ENCODE measurements at regions not wholly inside any gene's neighbourhood (a gene's known extent, or its start where the extent isn't known, plus 50 kb on each side); places are given as distances from the start of the nearest gene placed in this dataset.

DNA sequence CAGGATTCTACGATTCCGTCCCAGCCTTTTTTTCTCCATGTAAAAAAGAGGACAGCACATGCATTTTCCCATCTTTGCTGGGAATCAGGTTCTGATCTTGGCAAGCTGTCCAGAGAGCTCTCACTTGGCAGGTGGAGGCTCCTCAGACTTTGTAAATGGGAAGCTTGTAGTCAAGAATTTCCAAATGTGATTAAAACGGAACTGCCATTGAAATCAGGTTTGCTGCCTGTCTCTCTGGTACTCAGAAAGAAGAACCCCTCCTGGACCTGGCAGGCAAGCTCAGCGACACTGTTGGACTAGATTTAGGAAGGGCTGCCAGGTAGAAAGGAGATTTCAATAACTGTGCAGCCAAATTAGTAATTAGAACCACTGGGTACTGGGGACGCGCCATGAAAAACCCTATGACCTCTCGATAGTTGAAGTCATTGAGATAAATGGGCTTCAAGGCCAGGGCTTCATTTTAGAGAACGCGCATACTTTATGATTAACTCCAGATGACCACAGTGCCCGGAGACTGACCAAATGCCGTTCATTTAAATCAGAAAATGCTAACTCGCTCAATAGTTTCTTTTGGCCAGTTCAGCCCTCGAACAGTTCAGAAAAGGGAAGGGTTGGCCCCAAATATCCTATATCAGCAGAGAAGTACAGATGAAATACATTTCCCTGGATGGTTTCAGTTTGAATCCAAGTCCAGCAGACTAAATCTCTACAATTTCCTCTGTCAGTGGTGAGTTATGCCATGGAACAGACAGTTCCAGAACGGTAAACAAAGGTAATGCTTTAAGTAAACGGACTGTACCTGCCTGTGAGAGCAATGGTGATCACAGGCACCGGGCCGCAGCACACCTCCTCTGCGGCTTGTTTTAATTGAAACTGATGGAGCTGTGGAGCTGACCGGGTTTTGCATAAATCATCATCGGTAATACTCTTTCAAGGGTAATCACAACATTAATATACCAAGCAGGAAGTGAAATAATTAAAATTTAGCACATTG lies 517.4 kb downstream of the RFC3 start:
- no peak overlapping the region for H3K27ac ChIP-seq (ENCODE audit: low read length)
- H3K36me3 ChIP-seq (ENCODE audit: control insufficient read depth in 1 of 2, insufficient read depth in 2 of 2, low read length in 2 of 2): no peaks in the 10 kb centered on the region
- H3K4me3 ChIP-seq (ENCODE audit: low read depth in 1 of 2, low read length in 2 of 2): no peak overlapping the region
- no peaks in the 10 kb centered on the region for H3K4me1 ChIP-seq (ENCODE audit: control insufficient read depth in 1 of 2, insufficient read depth in 2 of 2, low read length in 2 of 2)
- H3K27me3 ChIP-seq (ENCODE audit: low read depth, low read length): no peaks in the 10 kb centered on the region
- H3K9me3 ChIP-seq (ENCODE audit: control insufficient read depth in 1 of 2, low read length in 2 of 2): no peaks in the 10 kb centered on the region

DNA sequence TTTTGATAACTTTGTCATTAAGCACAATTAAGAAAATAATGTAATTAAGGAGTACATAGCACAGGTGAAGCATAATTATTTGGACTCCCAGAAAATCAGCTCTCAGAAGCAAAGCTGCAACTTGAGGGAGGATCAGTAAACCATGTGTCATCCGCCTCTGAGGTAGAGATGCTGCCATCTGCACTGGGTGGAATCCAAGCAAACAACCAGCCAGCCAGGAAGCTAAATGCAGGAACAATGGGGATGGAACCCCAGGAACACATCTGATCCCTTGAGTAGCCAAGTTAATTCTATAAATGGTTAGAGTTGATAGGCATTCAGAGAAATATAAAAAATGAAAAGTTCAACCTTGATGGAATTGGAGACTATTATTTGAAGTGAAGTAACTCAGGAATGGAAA lies 520.2 kb downstream of the RFC3 start:
- no peaks in the 10 kb centered on the region for H3K27me3 ChIP-seq (ENCODE audit: low read depth, low read length)
- no peaks in the 10 kb centered on the region for H3K4me1 ChIP-seq (ENCODE audit: control insufficient read depth in 1 of 2, insufficient read depth in 2 of 2, low read length in 2 of 2)
- H3K36me3 ChIP-seq (ENCODE audit: control insufficient read depth in 1 of 2, insufficient read depth in 2 of 2, low read length in 2 of 2): no peaks in the 10 kb centered on the region
- no peak overlapping the region for H3K27ac ChIP-seq (ENCODE audit: low read length)
- no peak overlapping the region for H3K4me3 ChIP-seq (ENCODE audit: low read depth in 1 of 2, low read length in 2 of 2)
- H3K9me3 ChIP-seq (ENCODE audit: control insufficient read depth in 1 of 2, low read length in 2 of 2): no peaks in the 10 kb centered on the region

DNA sequence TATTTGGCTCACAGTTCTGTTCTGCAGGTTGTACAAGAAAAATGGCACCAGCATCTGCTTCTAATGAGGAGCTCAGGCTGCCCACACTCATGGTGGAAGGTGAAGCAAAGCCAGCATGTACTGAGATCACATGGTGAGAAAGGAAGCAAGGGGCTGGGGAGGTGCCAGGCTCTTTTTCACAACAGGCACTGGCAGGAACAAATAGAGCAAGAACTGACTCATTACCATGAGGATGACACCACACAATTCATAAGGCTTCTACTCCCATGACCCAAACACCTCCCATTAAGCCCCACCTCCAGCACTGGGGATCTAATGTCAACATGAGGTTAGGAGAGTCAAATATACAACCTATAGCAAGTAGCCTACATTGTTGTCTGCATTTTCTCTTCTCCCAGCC lies 522.6 kb downstream of the RFC3 start:
- H3K4me1 ChIP-seq (ENCODE audit: control insufficient read depth in 1 of 2, insufficient read depth in 2 of 2, low read length in 2 of 2): no peaks in the 10 kb centered on the region
- no peak overlapping the region for H3K27ac ChIP-seq (ENCODE audit: low read length)
- H3K27me3 ChIP-seq (ENCODE audit: low read depth, low read length): no peaks in the 10 kb centered on the region
- H3K9me3 ChIP-seq (ENCODE audit: control insufficient read depth in 1 of 2, low read length in 2 of 2): no peaks in the 10 kb centered on the region
- H3K4me3 ChIP-seq (ENCODE audit: low read depth in 1 of 2, low read length in 2 of 2): no peak overlapping the region
- H3K36me3 ChIP-seq (ENCODE audit: control insufficient read depth in 1 of 2, insufficient read depth in 2 of 2, low read length in 2 of 2): no peaks in the 10 kb centered on the region

DNA sequence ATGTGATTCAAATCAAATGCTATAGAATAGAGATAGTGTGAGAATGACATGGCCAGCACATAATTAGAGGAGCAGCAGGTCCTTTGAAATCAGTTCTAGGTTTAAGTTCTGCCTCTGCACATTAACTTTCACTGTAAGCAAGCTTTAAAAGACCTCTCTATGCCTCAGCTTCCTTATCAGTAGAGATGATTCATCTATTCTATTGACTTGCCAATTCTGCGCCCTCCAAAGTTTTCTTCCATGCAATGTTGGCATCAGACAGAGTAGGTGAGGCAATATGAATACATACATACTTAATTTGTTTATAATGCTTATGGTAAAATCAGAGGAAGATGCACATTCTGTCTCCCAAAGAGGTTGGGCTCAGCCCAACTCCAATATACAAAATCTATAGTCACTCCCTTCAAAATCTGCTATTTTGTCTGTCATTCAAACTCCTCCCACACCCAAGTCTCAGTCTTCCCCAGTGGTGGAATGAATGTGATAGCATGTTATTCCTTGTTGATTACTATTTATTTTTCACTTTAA lies 525.5 kb downstream of the RFC3 start:
- Histone ChIP-seq H3K4me3 (ENCODE audit: low read depth in 1 of 2, low read length in 2 of 2) (no peak overlapping the region), H3K36me3 (ENCODE audit: control insufficient read depth in 1 of 2, insufficient read depth in 2 of 2, low read length in 2 of 2) (no peaks in the 10 kb centered on the region), H3K9me3 (ENCODE audit: control insufficient read depth in 1 of 2, low read length in 2 of 2) (no peaks in the 10 kb centered on the region), H3K4me1 (ENCODE audit: control insufficient read depth in 1 of 2, insufficient read depth in 2 of 2, low read length in 2 of 2) (no peaks in the 10 kb centered on the region), H3K27ac (ENCODE audit: low read length) (no peak overlapping the region), H3K27me3 (ENCODE audit: low read depth, low read length) (no peaks in the 10 kb centered on the region)

DNA sequence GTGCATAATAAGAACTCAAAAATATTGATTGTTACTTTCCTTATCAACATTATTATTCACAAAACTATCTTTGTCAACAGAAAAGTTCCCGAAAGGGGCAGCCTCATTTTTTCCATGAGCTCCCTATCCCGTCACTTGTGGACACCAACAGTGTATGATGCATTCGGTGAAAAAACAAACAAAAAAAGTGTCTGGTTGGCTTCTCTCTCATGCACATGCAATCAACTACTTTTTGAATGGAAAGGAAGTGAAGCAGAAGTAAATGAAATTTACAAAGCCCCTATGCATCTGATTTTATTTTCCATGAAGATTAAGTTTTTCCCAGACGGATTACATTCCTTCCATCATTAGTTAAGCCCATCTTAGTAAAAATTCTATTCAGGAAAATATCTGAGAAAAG lies 526.9 kb downstream of the RFC3 start:
- H3K9me3 ChIP-seq (ENCODE audit: control insufficient read depth in 1 of 2, low read length in 2 of 2): no peaks in the 10 kb centered on the region
- no peak overlapping the region for H3K27ac ChIP-seq (ENCODE audit: low read length)
- no peaks in the 10 kb centered on the region for H3K27me3 ChIP-seq (ENCODE audit: low read depth, low read length)
- H3K4me1 ChIP-seq (ENCODE audit: control insufficient read depth in 1 of 2, insufficient read depth in 2 of 2, low read length in 2 of 2): no peaks in the 10 kb centered on the region
- no peaks in the 10 kb centered on the region for H3K36me3 ChIP-seq (ENCODE audit: control insufficient read depth in 1 of 2, insufficient read depth in 2 of 2, low read length in 2 of 2)
- no peak overlapping the region for H3K4me3 ChIP-seq (ENCODE audit: low read depth in 1 of 2, low read length in 2 of 2)

DNA sequence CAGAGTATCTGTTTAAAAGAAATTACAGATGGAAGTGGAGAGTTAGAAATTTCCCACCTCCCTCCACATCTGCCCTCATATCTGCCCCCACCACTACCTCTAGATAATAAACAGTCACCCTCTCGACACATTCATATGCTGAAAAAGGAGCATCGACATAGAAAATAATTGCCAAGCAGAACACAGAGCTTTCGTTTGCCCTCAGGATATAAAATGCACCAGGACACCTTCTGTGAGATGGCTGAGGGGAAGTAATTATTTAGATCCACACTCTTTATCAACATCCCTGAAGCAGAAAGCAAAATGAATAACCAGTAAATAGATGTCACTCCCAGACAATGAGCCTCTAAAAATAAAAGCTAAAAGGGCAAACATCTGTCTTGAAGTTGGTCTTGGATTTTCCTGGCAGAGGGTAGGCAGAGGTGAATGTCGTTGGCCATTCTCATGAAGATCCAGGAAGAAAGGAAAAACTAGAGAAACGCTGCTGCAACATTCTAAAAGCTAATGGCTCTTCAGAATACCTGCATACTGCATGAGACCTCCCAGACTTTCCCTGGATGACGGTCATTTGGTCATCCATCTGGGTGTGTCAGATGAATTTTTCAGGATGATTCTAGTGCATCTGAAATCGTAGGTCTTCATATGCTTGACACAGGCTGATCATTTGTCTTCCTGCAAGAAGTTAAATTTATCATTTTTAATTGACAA lies 527.5 kb downstream of the RFC3 start:
- no peaks in the 10 kb centered on the region for H3K4me1 ChIP-seq (ENCODE audit: control insufficient read depth in 1 of 2, insufficient read depth in 2 of 2, low read length in 2 of 2)
- H3K9me3 ChIP-seq (ENCODE audit: control insufficient read depth in 1 of 2, low read length in 2 of 2): no peaks in the 10 kb centered on the region
- H3K27ac ChIP-seq (ENCODE audit: low read length): no peak overlapping the region
- H3K4me3 ChIP-seq (ENCODE audit: low read depth in 1 of 2, low read length in 2 of 2): no peak overlapping the region
- H3K27me3 ChIP-seq (ENCODE audit: low read depth, low read length): no peaks in the 10 kb centered on the region
- H3K36me3 ChIP-seq (ENCODE audit: control insufficient read depth in 1 of 2, insufficient read depth in 2 of 2, low read length in 2 of 2): no peaks in the 10 kb centered on the region

DNA sequence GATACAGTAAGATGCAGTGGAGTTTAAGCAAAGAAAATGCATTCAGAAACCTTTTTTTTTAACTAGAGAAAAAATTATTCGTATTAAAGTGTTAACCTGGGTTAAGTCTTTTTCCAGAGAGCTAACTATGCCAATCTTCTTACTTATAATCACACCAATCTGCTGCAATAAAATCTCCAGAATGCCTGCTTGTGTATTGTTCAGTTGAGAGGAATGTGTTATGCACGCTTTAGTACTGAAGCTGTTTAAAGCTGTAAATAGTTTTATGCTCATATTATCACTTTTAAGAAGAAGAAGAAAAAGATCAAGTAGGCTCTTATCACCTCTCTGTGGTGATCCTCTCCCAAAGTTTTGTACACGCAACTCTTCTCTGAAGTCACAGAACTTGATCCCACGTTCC lies 528.7 kb downstream of the RFC3 start:
- H3K4me1 ChIP-seq (ENCODE audit: control insufficient read depth in 1 of 2, insufficient read depth in 2 of 2, low read length in 2 of 2): no peaks in the 10 kb centered on the region
- H3K4me3 ChIP-seq (ENCODE audit: low read depth in 1 of 2, low read length in 2 of 2): no peak overlapping the region

DNA sequence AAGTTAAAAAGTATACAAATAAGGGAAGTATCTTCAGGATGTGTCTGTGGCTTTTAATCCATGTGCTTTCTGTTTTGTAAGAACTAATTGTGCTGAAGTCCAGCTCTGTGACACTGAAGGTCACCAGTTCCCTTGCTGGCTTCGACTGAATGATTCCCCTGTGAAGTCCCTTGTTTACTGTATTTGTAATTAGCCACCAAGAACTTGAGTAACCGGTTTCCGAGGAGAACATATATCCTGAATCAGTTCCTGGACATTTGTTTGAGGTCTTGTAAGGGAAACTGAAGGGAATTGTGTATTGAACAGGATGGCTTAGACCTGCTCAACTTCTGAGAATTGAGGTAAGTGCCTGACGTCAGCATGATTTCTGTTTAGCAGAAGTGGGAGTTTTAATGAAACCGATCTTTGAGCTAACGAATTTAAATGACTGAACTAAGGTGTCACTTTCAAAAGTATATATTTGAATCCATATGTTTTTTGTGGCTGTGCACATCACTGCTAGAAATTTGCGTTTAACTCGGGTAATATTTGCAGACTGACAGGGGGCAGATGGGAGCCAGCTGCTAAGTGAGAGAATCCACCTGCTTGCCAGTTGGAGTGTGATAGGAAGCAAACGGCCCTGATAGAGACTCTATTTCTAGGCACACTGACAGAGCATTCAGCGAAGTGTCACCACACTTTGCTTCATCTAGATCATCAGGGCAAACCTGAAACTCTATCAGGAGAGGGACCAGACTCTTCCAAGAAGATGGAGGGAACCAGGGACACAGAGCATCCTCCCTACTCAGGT lies 530.0 kb downstream of the RFC3 start:
- no peak overlapping the region for H3K4me3 ChIP-seq (ENCODE audit: low read depth in 1 of 2, low read length in 2 of 2)

More for the DNA sequence above, 528.7 kb downstream of the RFC3 start:
- Histone ChIP-seq H3K27me3 (ENCODE audit: low read depth, low read length) (no peaks in the 10 kb centered on the region), H3K36me3 (ENCODE audit: control insufficient read depth in 1 of 2, insufficient read depth in 2 of 2, low read length in 2 of 2) (no peaks in the 10 kb centered on the region), H3K27ac (ENCODE audit: low read length) (no peak overlapping the region), H3K9me3 (ENCODE audit: control insufficient read depth in 1 of 2, low read length in 2 of 2) (no peaks in the 10 kb centered on the region)

DNA sequence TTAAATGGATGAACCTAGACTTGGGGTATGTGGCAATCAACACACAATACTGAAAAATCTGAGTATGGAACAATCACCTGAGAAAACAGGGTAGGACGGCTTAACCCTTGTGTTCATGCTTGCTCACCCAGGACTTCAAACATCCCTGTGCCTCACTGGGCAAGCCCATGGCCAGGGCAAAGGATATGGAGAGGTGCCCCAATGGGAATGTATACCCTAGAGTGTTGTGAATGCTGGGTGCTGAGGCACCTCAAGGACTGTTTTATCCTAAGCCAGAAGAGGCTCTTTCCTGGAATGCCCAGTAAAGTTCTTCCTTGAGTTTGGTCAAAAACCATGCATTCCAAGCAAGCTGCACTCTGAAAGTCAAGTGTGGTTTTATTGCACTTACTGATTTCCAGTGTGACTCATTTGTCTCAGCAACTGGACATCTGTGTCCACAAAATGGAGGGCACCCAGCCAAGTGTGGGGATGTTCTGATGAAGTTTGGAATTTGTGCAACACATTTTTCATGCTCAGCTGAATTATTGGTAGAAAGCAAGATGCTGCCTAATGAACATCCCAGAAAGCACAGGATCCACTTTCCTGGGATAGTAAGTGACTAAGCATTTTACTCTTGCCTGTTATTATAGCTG lies 531.3 kb downstream of the RFC3 start:
- no peak overlapping the region for H3K27ac ChIP-seq (ENCODE audit: low read length)
- no peaks in the 10 kb centered on the region for H3K27me3 ChIP-seq (ENCODE audit: low read depth, low read length)
- H3K4me1 ChIP-seq (ENCODE audit: control insufficient read depth in 1 of 2, insufficient read depth in 2 of 2, low read length in 2 of 2): no peaks in the 10 kb centered on the region
- H3K9me3 ChIP-seq (ENCODE audit: control insufficient read depth in 1 of 2, low read length in 2 of 2): no peaks in the 10 kb centered on the region
- no peak overlapping the region for H3K4me3 ChIP-seq (ENCODE audit: low read depth in 1 of 2, low read length in 2 of 2)
- H3K36me3 ChIP-seq (ENCODE audit: control insufficient read depth in 1 of 2, insufficient read depth in 2 of 2, low read length in 2 of 2): no peaks in the 10 kb centered on the region

More for the DNA sequence above, 530.0 kb downstream of the RFC3 start:
- Histone ChIP-seq H3K27ac (ENCODE audit: low read length) (no peak overlapping the region), H3K9me3 (ENCODE audit: control insufficient read depth in 1 of 2, low read length in 2 of 2) (no peaks in the 10 kb centered on the region), H3K4me1 (ENCODE audit: control insufficient read depth in 1 of 2, insufficient read depth in 2 of 2, low read length in 2 of 2) (no peaks in the 10 kb centered on the region), H3K36me3 (ENCODE audit: control insufficient read depth in 1 of 2, insufficient read depth in 2 of 2, low read length in 2 of 2) (no peaks in the 10 kb centered on the region), H3K27me3 (ENCODE audit: low read depth, low read length) (no peaks in the 10 kb centered on the region)

DNA sequence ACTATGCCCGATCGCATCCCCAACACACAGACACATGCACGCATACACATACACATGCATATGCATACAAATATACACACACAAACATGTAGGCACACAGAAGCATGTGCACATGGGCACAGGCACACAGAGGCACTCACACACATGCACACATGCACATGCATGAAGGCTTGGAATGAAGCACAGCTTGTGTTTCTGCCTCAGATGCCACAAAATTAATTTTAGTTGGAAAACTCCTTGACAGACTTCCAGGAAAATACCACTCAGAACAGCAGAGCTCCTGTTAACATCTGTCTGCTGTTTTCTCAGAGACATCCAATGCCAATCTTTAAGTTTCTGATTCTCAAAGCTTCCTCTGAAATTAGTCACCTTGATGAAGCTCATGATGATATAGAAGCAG lies 532.7 kb downstream of the RFC3 start:
- Histone ChIP-seq H3K36me3 (ENCODE audit: control insufficient read depth in 1 of 2, insufficient read depth in 2 of 2, low read length in 2 of 2) (no peaks in the 10 kb centered on the region), H3K27me3 (ENCODE audit: low read depth, low read length) (no peaks in the 10 kb centered on the region), H3K4me3 (ENCODE audit: low read depth in 1 of 2, low read length in 2 of 2) (no peak overlapping the region), H3K4me1 (ENCODE audit: control insufficient read depth in 1 of 2, insufficient read depth in 2 of 2, low read length in 2 of 2) (no peaks in the 10 kb centered on the region), H3K27ac (ENCODE audit: low read length) (no peak overlapping the region), H3K9me3 (ENCODE audit: control insufficient read depth in 1 of 2, low read length in 2 of 2) (no peaks in the 10 kb centered on the region)
